ENCODE measurements at regions not wholly inside any gene's neighbourhood (a gene's known extent, or its start where the extent isn't known, plus 50 kb on each side); places are given as distances from the start of the nearest gene placed in this dataset.
"Not testable (repeated sequence)": the region's sequence is repeated elsewhere in the genome, so short reads cannot be mapped to it uniquely, and the experiment has no call there.

DNA sequence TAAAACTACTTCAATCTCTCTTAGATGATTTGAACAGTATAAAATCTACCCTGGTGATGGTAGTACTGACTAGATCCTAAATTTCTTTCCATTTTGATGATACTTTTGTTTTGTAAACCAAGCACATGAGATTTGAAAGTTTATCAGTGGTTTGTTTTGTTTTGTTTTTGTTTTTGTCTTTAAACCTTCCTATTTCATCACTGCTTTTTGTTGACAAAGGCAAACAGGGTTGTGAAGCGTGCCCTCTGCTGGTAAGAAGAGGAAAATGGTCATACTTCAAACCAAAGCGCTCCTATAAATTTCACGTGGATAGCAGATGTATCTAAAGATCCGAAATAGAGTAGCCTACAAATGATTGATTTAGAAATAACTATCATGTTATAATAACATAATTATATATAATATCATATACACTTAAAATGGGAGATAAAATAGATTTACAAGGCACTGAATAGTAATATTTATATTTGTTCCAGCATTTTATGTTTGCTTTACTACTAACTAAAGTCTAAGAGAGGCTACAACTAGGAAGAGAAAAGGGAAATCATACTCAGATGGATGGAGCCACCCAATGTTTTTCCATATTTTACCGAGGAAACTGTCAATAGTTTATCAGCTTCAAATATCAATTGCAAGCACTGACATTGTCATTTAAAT is 254.0 kb upstream of the USP15 start:
- H3K27me3 ChIP-seq (replicated peaks): no peaks in the 10 kb centered on the region
- H3K4me3 ChIP-seq (ENCODE audit: low read depth, low read length): no peak overlapping the region
- peak; percentile 40 for DNase-seq
- TF ChIP-seq, protein P1, sequence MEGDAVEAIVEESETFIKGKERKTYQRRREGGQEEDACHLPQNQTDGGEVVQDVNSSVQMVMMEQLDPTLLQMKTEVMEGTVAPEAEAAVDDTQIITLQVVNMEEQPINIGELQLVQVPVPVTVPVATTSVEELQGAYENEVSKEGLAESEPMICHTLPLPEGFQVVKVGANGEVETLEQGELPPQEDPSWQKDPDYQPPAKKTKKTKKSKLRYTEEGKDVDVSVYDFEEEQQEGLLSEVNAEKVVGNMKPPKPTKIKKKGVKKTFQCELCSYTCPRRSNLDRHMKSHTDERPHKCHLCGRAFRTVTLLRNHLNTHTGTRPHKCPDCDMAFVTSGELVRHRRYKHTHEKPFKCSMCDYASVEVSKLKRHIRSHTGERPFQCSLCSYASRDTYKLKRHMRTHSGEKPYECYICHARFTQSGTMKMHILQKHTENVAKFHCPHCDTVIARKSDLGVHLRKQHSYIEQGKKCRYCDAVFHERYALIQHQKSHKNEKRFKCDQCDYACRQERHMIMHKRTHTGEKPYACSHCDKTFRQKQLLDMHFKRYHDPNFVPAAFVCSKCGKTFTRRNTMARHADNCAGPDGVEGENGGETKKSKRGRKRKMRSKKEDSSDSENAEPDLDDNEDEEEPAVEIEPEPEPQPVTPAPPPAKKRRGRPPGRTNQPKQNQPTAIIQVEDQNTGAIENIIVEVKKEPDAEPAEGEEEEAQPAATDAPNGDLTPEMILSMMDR (IDR thresholded peaks at IDR 0.05; ENCODE audit: low read depth, low read length, missing control alignments): peak; percentile 79
- H3K27ac ChIP-seq: no peak overlapping the region
- H3K36me3 ChIP-seq (replicated peaks): no peaks in the 10 kb centered on the region
- in situ Hi-C loops (cut with HindIII; ENCODE audit: low pct_ligation_motif_present, low sequenced_read_pairs): no loop called here

DNA sequence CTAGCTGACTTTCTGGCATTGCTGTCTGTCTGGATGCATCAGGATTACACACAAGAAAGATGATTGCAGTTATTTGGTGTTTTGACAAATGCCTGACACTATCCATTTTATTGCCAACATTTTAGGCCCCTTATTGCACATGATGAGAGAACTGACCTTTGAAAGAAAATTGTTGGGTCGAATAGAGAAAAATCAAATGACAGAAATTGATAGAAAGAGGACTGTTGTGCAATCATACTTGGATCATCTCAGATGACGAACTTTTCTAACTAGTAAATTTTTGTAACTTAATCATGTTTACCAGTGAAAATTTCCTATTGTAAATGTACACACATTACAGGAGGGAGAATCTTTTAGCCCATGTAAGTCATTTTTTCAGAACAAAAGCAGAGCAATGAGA is 251.5 kb upstream of the USP15 start:
- TF ChIP-seq, protein P1 (IDR thresholded peaks at IDR 0.05; ENCODE audit: low read depth, low read length, missing control alignments): no peak
- in situ Hi-C loops (cut with HindIII; ENCODE audit: low pct_ligation_motif_present, low sequenced_read_pairs): no loop called here

DNA sequence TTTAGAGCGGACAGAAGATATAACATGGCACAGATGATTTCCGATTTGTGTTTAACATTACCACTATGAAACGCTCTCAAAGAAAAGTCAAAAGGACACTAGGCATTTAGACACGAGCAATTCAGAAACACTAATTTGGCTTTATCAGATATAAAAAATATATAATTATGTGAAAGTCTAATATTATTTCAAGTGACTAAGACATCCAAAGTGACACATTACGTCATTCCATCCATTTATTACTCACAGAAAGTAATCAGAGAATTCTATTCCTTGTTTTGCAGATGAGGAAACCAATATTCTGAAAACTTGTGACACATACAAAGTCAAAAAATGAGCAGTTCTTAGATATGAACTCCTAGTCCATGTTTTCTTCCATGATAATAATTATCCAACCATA is 250.8 kb upstream of the USP15 start:
- Histone ChIP-seq H3K36me3 (replicated peaks) (no peaks in the 10 kb centered on the region), H3K27me3 (replicated peaks) (no peaks in the 10 kb centered on the region), H3K4me3 (ENCODE audit: low read depth, low read length) (no peak overlapping the region), H3K27ac (no peak overlapping the region)
- TF ChIP-seq, protein P1 (IDR thresholded peaks at IDR 0.05; ENCODE audit: low read depth, low read length, missing control alignments): no peak
- in situ Hi-C loops (cut with HindIII; ENCODE audit: low pct_ligation_motif_present, low sequenced_read_pairs): no loop called here
- no peak for DNase-seq

More for the DNA sequence above, 251.5 kb upstream of the USP15 start:
- no peak for DNase-seq
- no peaks in the 10 kb centered on the region for H3K27me3 ChIP-seq (replicated peaks)
- no peaks in the 10 kb centered on the region for H3K36me3 ChIP-seq (replicated peaks)
- H3K4me3 ChIP-seq (ENCODE audit: low read depth, low read length): no peak overlapping the region
- no peak overlapping the region for H3K27ac ChIP-seq

DNA sequence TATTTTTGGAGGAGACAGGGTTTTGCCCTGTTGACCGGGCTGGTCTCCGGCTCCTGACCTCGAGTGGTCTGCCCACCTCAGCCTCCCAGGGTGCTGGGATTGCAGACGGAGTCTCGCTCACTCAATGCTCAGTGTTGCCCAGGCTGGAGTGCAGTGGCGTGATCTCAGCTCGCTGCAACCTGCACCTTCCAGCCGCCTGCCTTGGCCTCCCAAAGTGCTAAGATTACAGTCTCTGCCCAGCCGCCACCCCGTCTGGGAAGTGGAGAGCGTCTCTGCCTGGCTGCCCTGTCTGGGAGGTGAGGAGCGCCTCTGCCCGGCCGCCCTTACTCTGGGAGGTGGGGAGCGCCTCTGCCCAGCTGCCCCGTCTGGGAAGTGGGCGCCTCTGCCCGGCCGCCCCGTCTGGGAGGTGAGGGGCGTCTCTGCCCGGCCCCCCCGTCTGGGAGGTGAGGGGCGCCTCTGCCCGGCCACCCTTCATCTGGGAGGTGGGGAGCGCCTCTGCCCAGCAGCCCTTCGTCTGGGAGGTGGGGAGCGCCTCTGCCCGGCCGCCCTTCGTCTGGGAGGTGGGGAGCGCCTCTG is 249.8 kb upstream of the USP15 start:
- H3K36me3 ChIP-seq (replicated peaks); in situ Hi-C loops (cut with HindIII; ENCODE audit: low pct_ligation_motif_present, low sequenced_read_pairs); DNase-seq; H3K4me3 ChIP-seq (ENCODE audit: low read depth, low read length); H3K27me3 ChIP-seq (replicated peaks); H3K27ac ChIP-seq: not testable (repeated sequence)

DNA sequence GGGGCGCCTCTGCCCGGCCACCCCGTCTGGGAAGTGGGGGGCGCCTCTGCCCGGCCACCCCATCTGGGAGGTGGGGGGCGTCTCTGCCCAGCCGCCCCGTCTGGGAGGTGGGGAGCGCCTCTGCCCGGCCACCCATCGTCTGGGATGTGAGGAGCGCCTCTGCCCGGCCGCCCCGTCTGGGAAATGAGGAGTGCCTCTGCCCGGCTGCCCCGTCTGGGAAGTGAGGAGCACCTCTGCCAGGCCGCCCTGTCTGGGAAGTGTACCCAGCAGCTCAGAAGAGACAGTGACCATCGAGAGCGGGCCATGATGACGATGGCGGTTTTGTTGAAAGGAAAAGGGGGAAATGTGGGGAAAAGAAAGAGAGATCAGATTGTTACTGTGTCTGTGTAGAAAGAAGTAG is 249.2 kb upstream of the USP15 start:
- in situ Hi-C loops (cut with HindIII; ENCODE audit: low pct_ligation_motif_present, low sequenced_read_pairs); H3K27ac ChIP-seq; DNase-seq; H3K4me3 ChIP-seq (ENCODE audit: low read depth, low read length); H3K27me3 ChIP-seq (replicated peaks); H3K36me3 ChIP-seq (replicated peaks): not testable (repeated sequence)

DNA sequence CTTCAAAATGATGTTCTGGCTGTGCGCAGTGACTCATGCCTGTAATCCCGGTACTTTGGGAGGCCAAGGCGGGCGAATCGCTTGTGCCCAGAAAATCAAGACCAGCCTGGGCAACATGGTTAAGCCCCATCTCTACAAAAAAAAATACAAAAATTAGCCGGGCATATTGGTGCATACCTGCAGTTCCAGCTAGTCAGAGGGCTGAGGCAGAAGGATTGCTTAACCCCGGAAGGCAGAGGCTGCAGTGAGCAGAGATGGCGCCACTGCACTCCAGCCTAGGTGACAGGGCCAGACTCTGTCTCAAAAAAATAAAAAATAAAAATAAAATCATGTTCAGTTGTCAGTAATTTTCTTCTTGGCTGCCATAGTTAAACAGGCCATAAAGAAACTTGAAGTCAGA is 245.9 kb upstream of the USP15 start:
- Histone ChIP-seq H3K4me3 (ENCODE audit: low read depth, low read length) (no peak overlapping the region), H3K27me3 (replicated peaks) (no peaks in the 10 kb centered on the region), H3K27ac (no peak overlapping the region), H3K36me3 (replicated peaks) (no peaks in the 10 kb centered on the region)
- DNase-seq: no peak
- in situ Hi-C loops (cut with HindIII; ENCODE audit: low pct_ligation_motif_present, low sequenced_read_pairs): no loop called here
- TF ChIP-seq, protein P1 (IDR thresholded peaks at IDR 0.05; ENCODE audit: low read depth, low read length, missing control alignments): no peak

DNA sequence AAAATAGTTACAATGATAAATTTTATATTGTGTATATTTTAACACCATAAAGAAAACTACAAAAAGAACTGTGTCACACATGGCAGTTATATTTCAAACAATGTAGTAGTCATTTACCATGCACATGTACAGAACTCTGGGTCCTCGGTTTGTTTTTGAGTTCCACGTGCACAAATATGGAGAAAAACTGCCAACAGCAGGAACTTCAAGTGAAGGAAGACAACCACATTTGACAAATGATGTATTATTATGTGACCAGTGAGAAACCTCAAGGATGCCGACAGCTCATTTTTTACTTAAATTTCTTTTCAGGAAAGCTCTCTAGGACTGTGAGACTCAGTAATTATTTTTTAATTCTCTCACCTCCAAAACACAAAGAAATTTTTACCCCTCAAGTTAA is 244.2 kb upstream of the USP15 start:
- Histone ChIP-seq H3K27me3 (replicated peaks) (no peaks in the 10 kb centered on the region), H3K4me3 (ENCODE audit: low read depth, low read length) (no peak overlapping the region), H3K36me3 (replicated peaks) (no peaks in the 10 kb centered on the region), H3K27ac (no peak overlapping the region)
- in situ Hi-C loops (cut with HindIII; ENCODE audit: low pct_ligation_motif_present, low sequenced_read_pairs): no loop called here
- DNase-seq: no peak
- TF ChIP-seq, protein P1 (IDR thresholded peaks at IDR 0.05; ENCODE audit: low read depth, low read length, missing control alignments): no peak

All from brain microvascular endothelial cell (primary cell).